Heart left ventricle (tissue), 16 donors: ENCODE measurements at regions not wholly inside any gene's neighbourhood (a gene's known extent, or its start where the extent isn't known, plus 50 kb on each side); places are given as distances from the start of the nearest gene placed in this dataset.

Experiments used
- ATAC-seq, 4 donors: fragments of 200-7000 bp; cut with Tn5 transposase; one replicate each; pipeline ENCODE4 v1.9.1; 2020 to 2022; ENCODE audit warnings: moderate library complexity in 4 of 4, mild to moderate bottlenecking in 3 of 4, moderate number of reproducible peaks in 1 of 4
- DNase-seq, 5 donors: peaks; one replicate each; pipeline ENCODE4 v3.0.0-alpha.2; 2020
- H3K27ac ChIP-seq, 12 donors: fragments of 200-600 bp; sonication (generic) in 4 of 12; one replicate each; pipeline versions ENCODE4 v1.5.0 to v1.8.0; 2016 to 2022; ENCODE audit warnings: mild to moderate bottlenecking in 2 of 12
- H3K27me3 ChIP-seq, 9 donors: fragments of 200-600 bp; sonication (generic) in 2 of 9; one replicate each; pipeline versions ENCODE4 v1.5.1 to v1.8.0; 2016 to 2022; ENCODE audit warnings: mild to moderate bottlenecking in 3 of 9
- H3K36me3 ChIP-seq, 9 donors: fragments of 200-600 bp; sonication (generic) in 2 of 9; one replicate each; pipeline versions ENCODE4 v1.5.0 to v1.8.0; 2018 to 2022; ENCODE audit warnings: mild to moderate bottlenecking in 2 of 9
- H3K4me1 ChIP-seq, 12 donors: fragments of 200-600 bp; sonication (generic) in 4 of 12; one replicate each; pipeline versions ENCODE4 v1.5.0 to v1.8.0; 2016 to 2022; ENCODE audit warnings: mild to moderate bottlenecking in 3 of 12
- H3K4me3 ChIP-seq, 12 donors: fragments of 200-600 bp; sonication (generic) in 4 of 12; one replicate each; pipeline versions ENCODE4 v1.5.0 to v1.8.0; 2017 to 2022; ENCODE audit warnings: mild to moderate bottlenecking in 9 of 12, moderate library complexity in 4 of 12
- H3K9me3 ChIP-seq, 12 donors: fragments of 200-600 bp; sonication (generic) in 4 of 12; one replicate each; pipeline versions ENCODE4 v1.5.0 to v1.8.0; 2016 to 2022; ENCODE audit warnings: mild to moderate bottlenecking in 1 of 12
- POLR2A ChIP-seq, 2 donors: fragments of 450-650 bp; IDR thresholded peaks; one replicate each; pipeline ENCODE4 v1.6.1; 2017; ENCODE audit warnings: antibody characterized with exemption in 2 of 2, mild to moderate bottlenecking in 2 of 2, moderate library complexity in 2 of 2
- WGBS, 4 donors: extraction: QIAGEN DNeasy Blood & Tissue Kit in 2 of 4; methylation state at CpG; one replicate each; pipeline versions ENCODE4 v1.1.5 to v1.1.7; 2013 to 2018; 5-methylcytosine and 5-hydroxymethylcytosine counted together
- intact Hi-C, 10 donors: fragments of 100-400 bp; cut with DNase I; formaldehyde crosslinking; loops; one replicate each; pipeline versions ENCODE4 v1.11.1 to v1.14.2; 2022
- TF ChIP-seq, protein P1 (sequence below), 12 donors: fragments of 200-600 bp; sonication (generic) in 4 of 12; IDR thresholded peaks; one replicate each; pipeline versions ENCODE4 v1.5.0 to v1.8.0; 2018 to 2022; ENCODE audit warnings: antibody characterized with exemption in 12 of 12, mild to moderate bottlenecking in 5 of 12
- donor health status: ischemic (EF 13 %, LVEDD 7.1; RV severe dilation, severe dysfunction).
- donor health status: healthy with polysubstance abuse.
- donor health status: DM: no; HTN: yes; CAD: no.
- donor health status: DM: no; HTN: no; CAD: no.
- donor health status: ischemic (EF 25% LVEDD 6.9; RV normal size, moderate dysfunction).
- donor health status: ischemic (EF 25% LVEDD 5.7; RV mildly dilated, moderate dysfunction).
- donor health status: healthy.
- donor health status: DM: yes; HTN: yes; CAD: no.
- donor health status: ischemic (EF 35%, LVEDD 5.7; RV mildly dilated, moderate dysfunction).
- donor health status: nonischemic (EF 11% LVEDD 7.7; RV severe dilation, severe dysfunction).
- donor health status: DM: yes; HTN: yes; CAD: no.
- donor health status: PGD.
- donor health status: ischemic (EF 29% LVEDD 5.4; RV normal size, mild dysfunction).
- donor health status: nonischemic (EF 23%, LVEDD 6.1; RV moderate dilation, normal function).

DNA sequence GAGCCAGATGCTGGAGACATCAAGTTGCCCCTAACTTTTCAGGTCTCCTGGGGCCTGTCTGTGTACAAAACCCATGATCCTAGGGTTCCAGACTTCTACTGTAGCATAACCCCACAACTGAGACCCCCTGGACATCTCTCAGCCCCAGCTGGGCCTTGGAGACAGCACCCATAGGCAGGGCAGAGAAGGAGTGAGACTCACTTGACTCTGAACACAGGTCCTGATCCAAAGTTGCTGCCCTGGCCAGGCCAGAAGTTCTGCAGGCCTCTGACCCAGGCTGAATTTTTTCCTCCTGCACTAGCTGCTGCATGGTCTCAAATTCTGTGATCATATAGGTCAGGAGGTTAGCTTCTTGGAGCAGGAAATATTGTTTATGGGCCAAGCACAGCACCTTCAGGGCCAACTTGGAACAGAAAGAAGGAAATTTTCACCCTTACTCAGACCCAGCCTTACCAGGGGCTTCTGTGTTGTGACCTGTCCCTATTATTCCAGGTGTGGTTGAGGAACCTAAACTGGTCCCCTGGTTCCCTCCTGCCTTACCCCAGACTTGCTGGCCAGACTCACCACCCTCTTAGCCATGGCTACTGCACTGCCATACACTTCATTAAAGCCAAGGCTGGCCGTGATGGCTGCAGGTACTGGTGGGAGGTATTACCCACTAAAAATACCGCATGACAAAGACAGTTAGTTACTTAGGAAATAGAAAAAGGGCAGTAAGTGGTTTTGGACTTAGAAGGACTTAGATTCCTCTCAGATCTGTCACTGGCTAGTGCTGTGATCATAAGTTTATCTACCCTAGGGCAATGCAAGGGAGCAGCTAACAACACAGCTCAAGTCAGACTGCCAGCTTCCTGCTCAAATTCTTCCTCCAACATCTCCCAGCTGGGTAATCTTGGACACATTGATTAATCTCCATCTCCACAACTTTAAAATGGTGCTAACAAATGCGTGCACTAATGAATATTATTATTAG, 2180.1 kb downstream of the TP53TG3F start:
- TF ChIP-seq, protein P1, sequence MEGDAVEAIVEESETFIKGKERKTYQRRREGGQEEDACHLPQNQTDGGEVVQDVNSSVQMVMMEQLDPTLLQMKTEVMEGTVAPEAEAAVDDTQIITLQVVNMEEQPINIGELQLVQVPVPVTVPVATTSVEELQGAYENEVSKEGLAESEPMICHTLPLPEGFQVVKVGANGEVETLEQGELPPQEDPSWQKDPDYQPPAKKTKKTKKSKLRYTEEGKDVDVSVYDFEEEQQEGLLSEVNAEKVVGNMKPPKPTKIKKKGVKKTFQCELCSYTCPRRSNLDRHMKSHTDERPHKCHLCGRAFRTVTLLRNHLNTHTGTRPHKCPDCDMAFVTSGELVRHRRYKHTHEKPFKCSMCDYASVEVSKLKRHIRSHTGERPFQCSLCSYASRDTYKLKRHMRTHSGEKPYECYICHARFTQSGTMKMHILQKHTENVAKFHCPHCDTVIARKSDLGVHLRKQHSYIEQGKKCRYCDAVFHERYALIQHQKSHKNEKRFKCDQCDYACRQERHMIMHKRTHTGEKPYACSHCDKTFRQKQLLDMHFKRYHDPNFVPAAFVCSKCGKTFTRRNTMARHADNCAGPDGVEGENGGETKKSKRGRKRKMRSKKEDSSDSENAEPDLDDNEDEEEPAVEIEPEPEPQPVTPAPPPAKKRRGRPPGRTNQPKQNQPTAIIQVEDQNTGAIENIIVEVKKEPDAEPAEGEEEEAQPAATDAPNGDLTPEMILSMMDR (IDR thresholded peaks at IDR 0.05) = no peak
- no peak for TF ChIP-seq POLR2A (IDR thresholded peaks at IDR 0.05)
- Histone ChIP-seq H3K9me3 (peaks cover 0 to 27% (median 0%) of the 10 kb centered on the region in 12 donors), H3K4me3 (no peak overlapping the region), H3K27me3 (no peaks in the 10 kb centered on the region), H3K36me3 (no peaks in the 10 kb centered on the region), H3K4me1 (no peaks in the 10 kb centered on the region), H3K27ac (no peak overlapping the region)
- DNase-seq (no peak), ATAC-seq (no peak)
- WGBS, 4 donors = 36 to 54% (median 39%) methylated on average over 3 of the region's 3 CpGs
- intact Hi-C loops = loop anchor here in 2 of 10 donors (10.0 kb wide), 2 partner anchors 45 to 55 kb away; no protein-coding TSS in a partner anchor

DNA sequence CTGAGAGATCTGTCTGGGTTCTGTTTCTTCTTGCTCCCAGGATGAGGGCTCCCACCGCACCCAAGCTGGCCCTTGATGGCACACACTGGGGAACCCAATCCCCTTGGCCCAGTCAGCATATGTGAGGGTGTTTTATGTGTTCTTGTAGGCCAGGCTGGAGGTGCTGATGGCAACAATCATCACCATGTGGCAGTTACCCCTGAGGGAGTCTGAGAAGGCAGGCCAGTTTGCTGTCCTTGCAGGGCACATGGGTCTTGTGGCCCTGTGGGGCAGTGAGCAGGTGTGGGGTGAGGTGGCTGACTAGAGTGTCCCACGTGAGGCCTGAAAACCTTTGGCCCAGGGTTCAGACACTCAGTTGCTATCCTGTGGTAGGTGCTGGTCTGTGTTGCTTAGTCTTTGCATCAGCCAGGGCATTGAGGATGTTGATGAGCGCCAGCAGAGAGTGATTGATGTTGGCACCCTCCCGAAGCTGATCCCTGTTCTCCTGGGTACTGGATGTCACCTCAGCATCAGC, 2183.0 kb downstream of the TP53TG3F start:
- Histone ChIP-seq H3K4me1 (no peaks in the 10 kb centered on the region), H3K36me3 (no peaks in the 10 kb centered on the region), H3K27ac (no peak overlapping the region), H3K27me3 (no peaks in the 10 kb centered on the region), H3K4me3 (no peak overlapping the region), H3K9me3 (peaks cover 0 to 27% (median 0%) of the 10 kb centered on the region in 12 donors)
- intact Hi-C loops = loop anchor here in 1 of 10 donors (10.0 kb wide), 1 partner anchor 48 kb away; no protein-coding TSS in a partner anchor
- ATAC-seq = no peak
- DNase-seq = peak in 1 of 5 donors; percentile 25
- TF ChIP-seq, protein P1 (IDR thresholded peaks at IDR 0.05) = no peak
- no peak for TF ChIP-seq POLR2A (IDR thresholded peaks at IDR 0.05)
- 43 to 59% (median 52%) methylated on average over 3 to 4 of the region's 4 CpGs for WGBS, 4 donors

DNA sequence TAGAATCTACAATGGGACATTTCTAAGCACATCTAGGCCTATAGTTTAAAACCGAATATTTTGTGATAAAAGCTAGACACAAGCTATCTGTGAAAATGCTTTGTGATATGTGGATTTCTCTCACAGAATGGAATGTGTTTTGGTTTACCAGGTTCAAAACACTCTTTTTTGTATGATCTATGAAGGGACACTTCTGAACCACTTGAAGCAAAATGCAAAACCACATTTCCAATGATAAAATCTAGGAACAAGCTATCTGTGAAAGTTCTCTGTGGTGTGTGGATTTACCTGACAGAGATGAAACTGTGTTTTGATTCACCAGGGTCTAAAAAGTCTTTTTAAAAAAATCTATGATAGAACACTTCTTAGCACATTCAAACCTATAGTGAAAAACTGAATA, 2192.4 kb downstream of the TP53TG3F start:
- H3K27ac ChIP-seq = no peak overlapping the region
- peaks cover 0 to 35% (median 0%) of the 10 kb centered on the region in 12 donors for H3K9me3 ChIP-seq
- H3K36me3 ChIP-seq = no peaks in the 10 kb centered on the region
- DNase-seq (no peak), ATAC-seq (no peak)
- 63 to 67% (median 65%) methylated on average over 1 of the region's 1 CpG for WGBS, 4 donors
- H3K4me1 ChIP-seq = no peaks in the 10 kb centered on the region
- intact Hi-C loops = loop anchor here in 1 of 10 donors (10.0 kb wide), 1 partner anchor 63 kb away; no protein-coding TSS in a partner anchor
- no peaks in the 10 kb centered on the region for H3K27me3 ChIP-seq
- no peak for TF ChIP-seq POLR2A (IDR thresholded peaks at IDR 0.05)
- TF ChIP-seq, protein P1 (IDR thresholded peaks at IDR 0.05) = no peak
- no peak overlapping the region for H3K4me3 ChIP-seq

DNA sequence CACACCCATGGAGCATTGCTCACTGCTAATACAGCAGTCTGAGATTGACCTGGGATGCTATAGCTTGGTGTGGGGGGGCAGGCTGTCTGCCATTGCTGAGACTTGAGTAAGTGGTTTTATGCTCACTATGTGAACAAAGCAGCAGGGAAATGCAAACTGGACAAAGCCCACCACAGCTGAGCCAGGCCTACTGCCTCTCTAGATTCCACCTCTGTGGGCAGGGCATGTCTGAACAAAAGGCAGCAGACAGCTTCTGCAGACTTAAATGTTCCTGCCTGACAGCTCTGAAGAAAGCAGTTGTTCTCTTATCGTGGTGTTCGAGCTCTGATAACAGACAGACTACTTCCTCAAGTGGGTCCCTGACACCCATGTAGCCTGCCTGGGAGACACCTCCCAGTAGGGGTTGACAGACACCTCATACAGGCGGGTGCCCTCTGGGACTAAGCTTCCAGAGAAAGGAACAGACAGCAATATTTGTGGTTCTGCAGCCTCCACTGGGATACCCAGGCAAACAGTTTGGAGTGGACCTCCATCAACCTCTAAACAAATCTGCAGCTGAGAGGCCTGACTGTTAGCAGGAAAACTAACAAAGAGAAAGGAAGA, 2204.8 kb downstream of the TP53TG3F start:
- 38 to 78% (median 71%) methylated on average over 1 to 3 of the region's 3 CpGs for WGBS, 4 donors
- DNase-seq (no peak), ATAC-seq (no peak)
- Histone ChIP-seq H3K4me3 (no peak overlapping the region), H3K27me3 (no peaks in the 10 kb centered on the region), H3K9me3 (peaks cover 0 to 45% (median 0%) of the 10 kb centered on the region in 12 donors), H3K4me1 (no peaks in the 10 kb centered on the region), H3K27ac (no peak overlapping the region), H3K36me3 (no peaks in the 10 kb centered on the region)
- intact Hi-C loops = no loop called here
- TF ChIP-seq, protein P1 (IDR thresholded peaks at IDR 0.05) = no peak
- TF ChIP-seq POLR2A (IDR thresholded peaks at IDR 0.05) = no peak
